ENCODE measurements at regions not wholly inside any gene's neighbourhood (a gene's known extent, or its start where the extent isn't known, plus 50 kb on each side); places are given as distances from the start of the nearest gene placed in this dataset.
"Not testable (repeated sequence)": the region's sequence is repeated elsewhere in the genome, so short reads cannot be mapped to it uniquely, and the experiment has no call there.

DNA sequence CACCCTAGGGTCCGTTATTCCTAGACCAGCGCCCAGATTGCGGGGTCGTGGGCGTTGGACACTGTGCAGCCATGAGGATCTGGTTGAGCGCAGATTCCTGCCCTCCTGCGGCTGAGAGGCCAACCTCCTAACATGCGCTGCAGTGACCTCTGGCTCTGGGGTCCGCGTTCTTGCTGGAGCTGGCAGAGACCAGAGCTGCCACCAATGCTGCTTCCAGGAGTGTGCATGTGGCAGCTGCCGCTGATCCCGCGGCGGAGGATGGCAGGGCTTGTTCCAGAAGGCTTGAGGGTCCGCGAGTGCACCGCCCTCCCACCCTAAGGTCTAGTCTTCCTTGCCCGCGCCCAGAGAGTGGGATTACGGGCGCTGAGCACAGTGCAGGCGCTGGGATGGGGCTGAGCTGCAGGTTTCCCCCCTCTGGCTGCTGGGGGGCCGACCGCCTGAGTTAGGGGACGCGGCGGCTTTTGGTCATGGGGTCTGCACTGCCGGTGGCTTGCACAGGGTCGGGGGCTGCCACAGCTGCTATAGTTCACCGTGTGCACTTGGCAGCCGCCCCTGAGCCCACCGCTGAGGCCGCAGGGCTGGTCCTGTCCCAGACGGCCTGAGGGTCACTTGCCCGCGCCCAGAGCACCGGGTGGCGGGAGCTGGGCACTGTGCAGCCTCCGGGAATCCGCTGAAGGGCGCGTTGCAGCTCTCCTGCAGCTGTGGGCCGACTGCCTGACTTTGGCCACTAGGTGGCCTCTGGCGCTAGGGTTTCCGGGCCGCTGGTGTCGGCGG lies 145.9 kb downstream of the CCDC74A start:
- no peak for DNase-seq (ENCODE audit: low read depth)
- TF ChIP-seq CTCF (conservative IDR thresholded peaks at IDR 0.05; ENCODE audit: low read depth, low read length) = peak; percentile 86
- H3K4me3 ChIP-seq (ENCODE audit: low read length) = peak overlapping the region; percentile 45

DNA sequence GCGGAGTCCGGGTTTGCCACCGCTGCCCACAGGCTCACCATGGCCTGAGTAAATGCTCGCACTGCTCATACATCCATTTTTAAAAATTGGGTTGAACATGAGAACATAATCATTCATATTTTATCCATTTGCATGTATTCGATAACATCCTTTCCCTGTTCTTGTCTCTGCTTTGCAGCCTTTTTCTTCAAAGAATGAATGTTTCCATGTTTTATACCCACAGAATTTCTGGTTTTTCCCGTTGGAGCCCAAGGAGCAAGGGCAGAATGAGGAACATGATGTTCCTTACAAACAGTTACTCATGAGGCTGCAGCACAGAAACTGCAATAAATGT lies 146.5 kb downstream of the CCDC74A start:
- TF ChIP-seq CTCF (conservative IDR thresholded peaks at IDR 0.05; ENCODE audit: low read depth, low read length) = no peak
- no peak for DNase-seq (ENCODE audit: low read depth)
- H3K4me3 ChIP-seq (ENCODE audit: low read length) = no peak overlapping the region

DNA sequence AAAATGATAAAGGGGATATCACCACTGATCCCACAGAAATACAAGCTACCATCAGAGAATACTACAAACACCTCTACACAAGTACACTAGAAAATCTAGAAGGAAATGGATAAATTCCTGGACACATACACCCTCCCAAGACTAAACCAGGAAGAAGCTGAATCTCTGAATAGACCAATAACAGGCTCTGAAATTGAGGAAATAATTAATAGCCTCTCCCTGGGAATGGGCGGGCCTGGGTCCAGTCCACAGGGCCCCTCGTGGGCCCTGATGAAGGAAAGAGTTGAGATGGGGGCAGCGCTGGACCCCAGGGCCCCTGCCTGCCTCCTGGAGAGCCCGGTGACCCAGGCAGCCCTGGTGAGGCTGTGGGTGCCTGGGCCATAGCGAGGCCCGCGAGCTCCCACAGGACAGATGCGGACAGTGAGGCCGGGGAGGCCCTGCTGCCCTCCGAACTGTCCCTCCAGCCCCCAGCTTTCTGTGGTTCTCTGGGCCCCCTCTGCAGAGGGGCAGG lies 154.0 kb downstream of the CCDC74A start:
- H3K4me3 ChIP-seq (ENCODE audit: low read length) = peak overlapping the region; percentile 80
- not testable (repeated sequence) for DNase-seq (ENCODE audit: low read depth)

GRCh38 chr2:131682122-131682944 lies 154.6 kb downstream of the CCDC74A start:
- H3K4me3 ChIP-seq (ENCODE audit: low read length) = peak overlapping the region; percentile 80
- DNase-seq (ENCODE audit: low read depth) = peak; percentile 53
- peak; percentile 44 for TF ChIP-seq CTCF (conservative IDR thresholded peaks at IDR 0.05; ENCODE audit: low read depth, low read length)

DNA sequence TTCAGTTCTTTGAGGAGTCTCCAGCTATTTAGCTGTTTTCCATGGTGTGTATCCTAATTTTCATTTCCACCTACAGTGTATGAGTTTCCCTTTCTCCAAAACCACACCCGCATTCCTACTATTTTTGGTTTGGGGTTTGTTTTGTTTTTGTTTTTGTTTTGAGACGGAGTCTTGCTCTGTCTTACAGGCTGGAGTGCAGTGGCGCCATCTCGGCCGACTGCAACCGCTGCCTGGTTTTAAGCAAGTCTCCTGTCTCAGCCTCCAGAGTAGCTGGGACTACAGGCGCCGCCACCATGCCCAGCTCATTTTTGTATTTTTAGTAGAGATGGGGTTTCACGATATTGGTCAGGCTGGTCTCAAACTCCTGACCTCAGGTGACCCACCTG lies 155.2 kb downstream of the CCDC74A start:
- not testable (repeated sequence) for DNase-seq (ENCODE audit: low read depth)
- peak overlapping the region; percentile 80 for H3K4me3 ChIP-seq (ENCODE audit: low read length)

- peak; percentile 28 for DNase-seq (ENCODE audit: low read depth)
- peak overlapping the region; percentile 80 for H3K4me3 ChIP-seq (ENCODE audit: low read length)
Measured at GRCh38 chr2:131684631-131685316, 157.1 kb downstream of the CCDC74A start.

- DNase-seq (ENCODE audit: low read depth); H3K4me3 ChIP-seq (ENCODE audit: low read length): not testable (repeated sequence)
Measured at GRCh38 chr2:131686164-131686893, 158.6 kb downstream of the CCDC74A start.

- H3K4me3 ChIP-seq (ENCODE audit: low read length); DNase-seq (ENCODE audit: low read depth): not testable (repeated sequence)
Measured at GRCh38 chr2:131686894-131687238, 159.2 kb downstream of the CCDC74A start.

DNA sequence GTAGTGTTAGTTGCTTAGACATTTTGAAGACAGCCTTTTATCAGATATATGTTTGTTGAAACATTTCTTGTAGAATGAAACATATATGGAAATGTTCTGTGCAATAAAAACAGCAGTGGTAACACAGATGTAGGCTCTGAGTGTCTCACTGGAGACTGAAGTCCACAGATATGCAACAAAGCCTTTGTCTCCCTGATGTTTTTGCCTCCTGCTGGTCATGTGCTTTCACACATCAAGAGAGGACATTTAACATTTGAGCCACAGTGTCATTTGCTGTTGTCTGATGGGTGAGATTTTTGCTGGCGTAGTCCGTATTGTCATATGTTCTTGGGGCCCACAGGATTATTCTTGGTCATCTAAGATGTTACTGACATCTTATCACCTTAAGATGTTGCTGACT lies 161.4 kb downstream of the CCDC74A start:
- not testable (repeated sequence) for DNase-seq (ENCODE audit: low read depth); H3K4me3 ChIP-seq (ENCODE audit: low read length)

DNA sequence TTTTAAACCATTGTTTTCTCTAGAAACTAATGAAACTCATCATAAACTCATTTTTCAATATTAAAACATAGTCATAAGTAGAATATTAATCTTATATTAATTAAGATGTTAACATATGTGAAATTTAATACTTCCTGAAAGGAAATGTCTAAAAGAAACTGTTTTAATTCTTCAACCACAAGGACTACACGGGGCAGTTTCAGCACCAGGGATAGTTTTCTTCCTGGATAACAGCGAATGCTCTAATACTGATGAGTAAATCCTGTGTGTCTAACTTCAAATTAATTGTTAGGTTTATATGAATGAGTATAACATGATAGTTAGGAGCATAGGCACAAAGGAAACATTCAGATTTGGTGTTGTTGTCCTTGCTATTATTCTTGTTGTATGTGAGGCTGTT lies 183.6 kb downstream of the CCDC74A start:
- DNase-seq (ENCODE audit: low read depth) = not testable (repeated sequence)

GRCh38 chr2:131717907-131718306 lies 190.2 kb downstream of the CCDC74A start:
- not testable (repeated sequence) for DNase-seq (ENCODE audit: low read depth); H3K4me3 ChIP-seq (ENCODE audit: low read length)

More for the DNA sequence above, 183.6 kb downstream of the CCDC74A start:
- H3K4me3 ChIP-seq (ENCODE audit: low read length) = not testable (repeated sequence)

DNA sequence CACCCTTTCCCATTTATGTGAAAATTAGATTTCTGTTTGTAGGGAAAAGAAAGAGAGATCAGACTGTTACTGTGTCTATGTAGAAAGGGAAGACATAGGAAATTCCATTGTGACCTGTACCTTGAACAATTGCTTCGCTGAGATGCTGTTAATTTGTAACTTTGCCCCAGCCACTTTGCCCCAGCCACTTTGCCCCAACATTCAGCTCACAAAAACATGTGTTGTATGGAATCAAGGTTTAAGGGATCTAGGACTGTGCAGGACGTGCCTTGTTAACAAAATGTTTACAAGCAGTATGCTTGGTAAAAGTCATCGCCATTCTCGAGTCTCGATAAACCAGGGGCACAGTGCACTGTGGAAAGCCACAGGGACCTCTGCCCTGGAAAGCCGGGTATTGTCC lies 193.5 kb downstream of the CCDC74A start:
- DNase-seq (ENCODE audit: low read depth); H3K4me3 ChIP-seq (ENCODE audit: low read length): not testable (repeated sequence)

- H3K4me3 ChIP-seq (ENCODE audit: low read length) = not testable (repeated sequence)
- DNase-seq (ENCODE audit: low read depth) = peak; percentile 1
Measured at GRCh38 chr2:131722256-131722655, 194.6 kb downstream of the CCDC74A start.
